Mucosa of rectum (tissue), 2 donors: ENCODE measurements at regions not wholly inside any gene's neighbourhood (a gene's known extent, or its start where the extent isn't known, plus 50 kb on each side); places are given as distances from the start of the nearest gene placed in this dataset.

Experiments
- H3K27ac ChIP-seq, 2 donors: one replicate each; pipeline ENCODE4 v1.7.0; 2013; ENCODE audit warnings: inconsistent platforms in 2 of 2, low read depth in 2 of 2, low read length in 2 of 2
- H3K27me3 ChIP-seq, 2 donors: one replicate each; pipeline ENCODE4 v1.7.0; 2013; ENCODE audit warnings: low read length in 2 of 2; ENCODE audit not compliant: control insufficient read depth in 2 of 2, insufficient read depth in 2 of 2
- H3K36me3 ChIP-seq, 2 donors: one replicate each; pipeline ENCODE4 v1.7.0; 2013; ENCODE audit warnings: low read length in 2 of 2; ENCODE audit not compliant: control insufficient read depth in 2 of 2, insufficient read depth in 2 of 2
- H3K4me1 ChIP-seq, 2 donors: one replicate each; pipeline ENCODE4 v1.7.0; 2013; ENCODE audit warnings: low read length in 2 of 2, mild to moderate bottlenecking in 1 of 2; ENCODE audit not compliant: control insufficient read depth in 2 of 2, insufficient read depth in 2 of 2
- H3K4me3 ChIP-seq, 2 donors: one replicate each; pipeline ENCODE4 v1.7.0; 2013; ENCODE audit warnings: low read length in 2 of 2
- H3K9ac ChIP-seq, 2 donors: one replicate each; pipeline ENCODE4 v1.7.0; 2013; ENCODE audit warnings: low read length in 2 of 2, low read depth in 1 of 2, mild to moderate bottlenecking in 1 of 2
- H3K9me3 ChIP-seq, 2 donors: one replicate each; pipeline ENCODE4 v1.7.0; 2013; ENCODE audit warnings: low read length in 2 of 2; ENCODE audit not compliant: control insufficient read depth in 2 of 2
- donor health status: healthy.
- donor health status: Normal muscosa, but diverticular disease.

- Histone ChIP-seq H3K36me3 (no peaks in the 10 kb centered on the region), H3K4me1 (no peaks in the 10 kb centered on the region), H3K27ac (no peak overlapping the region), H3K4me3 (no peak overlapping the region), H3K9ac (no peak overlapping the region), H3K9me3 (no peaks in the 10 kb centered on the region), H3K27me3 (no peaks in the 10 kb centered on the region)
Measured at GRCh38 chr1:56301791-56302190, 277.6 kb downstream of the PLPP3 start.

GRCh38 chr1:56300836-56301235, 278.5 kb downstream of the PLPP3 start:
- H3K9me3 ChIP-seq = no peaks in the 10 kb centered on the region
- no peak overlapping the region for H3K4me3 ChIP-seq
- no peaks in the 10 kb centered on the region for H3K36me3 ChIP-seq
- H3K27ac ChIP-seq = no peak overlapping the region
- H3K4me1 ChIP-seq = no peaks in the 10 kb centered on the region
- no peak overlapping the region for H3K9ac ChIP-seq
- H3K27me3 ChIP-seq = no peaks in the 10 kb centered on the region

GRCh38 chr1:56298866-56299265, 280.5 kb downstream of the PLPP3 start:
- Histone ChIP-seq H3K9me3 (no peaks in the 10 kb centered on the region), H3K9ac (no peak overlapping the region), H3K27ac (no peak overlapping the region), H3K4me1 (no peaks in the 10 kb centered on the region), H3K4me3 (no peak overlapping the region), H3K27me3 (no peaks in the 10 kb centered on the region), H3K36me3 (no peaks in the 10 kb centered on the region)

- Histone ChIP-seq H3K27me3 (no peaks in the 10 kb centered on the region), H3K36me3 (no peaks in the 10 kb centered on the region), H3K27ac (no peak overlapping the region), H3K9ac (no peak overlapping the region), H3K4me1 (no peaks in the 10 kb centered on the region), H3K4me3 (no peak overlapping the region), H3K9me3 (no peaks in the 10 kb centered on the region)
Measured at GRCh38 chr1:56297904-56298303, 281.5 kb downstream of the PLPP3 start.

- Histone ChIP-seq H3K27ac (no peak overlapping the region), H3K9ac (no peak overlapping the region), H3K4me3 (no peak overlapping the region), H3K27me3 (no peaks in the 10 kb centered on the region), H3K4me1 (no peaks in the 10 kb centered on the region), H3K9me3 (no peaks in the 10 kb centered on the region), H3K36me3 (no peaks in the 10 kb centered on the region)
Measured at GRCh38 chr1:56297208-56297607, 282.2 kb downstream of the PLPP3 start.

- Histone ChIP-seq H3K4me3 (no peak overlapping the region), H3K27me3 (no peaks in the 10 kb centered on the region), H3K9ac (no peak overlapping the region), H3K9me3 (no peaks in the 10 kb centered on the region), H3K36me3 (no peaks in the 10 kb centered on the region), H3K27ac (no peak overlapping the region), H3K4me1 (no peaks in the 10 kb centered on the region)
Measured at GRCh38 chr1:56295949-56296929, 283.1 kb downstream of the PLPP3 start.

GRCh38 chr1:56291374-56291919, 287.9 kb downstream of the PLPP3 start:
- no peak overlapping the region for H3K9ac ChIP-seq
- H3K36me3 ChIP-seq = no peaks in the 10 kb centered on the region
- no peaks in the 10 kb centered on the region for H3K9me3 ChIP-seq
- no peaks in the 10 kb centered on the region for H3K27me3 ChIP-seq
- no peak overlapping the region for H3K27ac ChIP-seq
- H3K4me1 ChIP-seq = no peaks in the 10 kb centered on the region
- H3K4me3 ChIP-seq = no peak overlapping the region

- Histone ChIP-seq H3K36me3 (no peaks in the 10 kb centered on the region), H3K4me3 (no peak overlapping the region), H3K27me3 (no peaks in the 10 kb centered on the region), H3K4me1 (no peaks in the 10 kb centered on the region), H3K27ac (no peak overlapping the region), H3K9me3 (no peaks in the 10 kb centered on the region), H3K9ac (no peak overlapping the region)
Measured at GRCh38 chr1:56289260-56289659, 290.1 kb downstream of the PLPP3 start.

- H3K27ac ChIP-seq = no peak overlapping the region
- no peaks in the 10 kb centered on the region for H3K9me3 ChIP-seq
- H3K36me3 ChIP-seq = no peaks in the 10 kb centered on the region
- no peaks in the 10 kb centered on the region for H3K4me1 ChIP-seq
- no peak overlapping the region for H3K9ac ChIP-seq
- no peak overlapping the region for H3K4me3 ChIP-seq
- H3K27me3 ChIP-seq = no peaks in the 10 kb centered on the region
Measured at GRCh38 chr1:56287721-56288120, 291.6 kb downstream of the PLPP3 start.

- H3K9me3 ChIP-seq = no peaks in the 10 kb centered on the region
- H3K36me3 ChIP-seq = no peaks in the 10 kb centered on the region
- no peak overlapping the region for H3K27ac ChIP-seq
- no peaks in the 10 kb centered on the region for H3K27me3 ChIP-seq
- no peak overlapping the region for H3K9ac ChIP-seq
- no peak overlapping the region for H3K4me3 ChIP-seq
- H3K4me1 ChIP-seq = no peaks in the 10 kb centered on the region
Measured at GRCh38 chr1:56286956-56287355, 292.4 kb downstream of the PLPP3 start.
